Lung (tissue), 11 donors: ENCODE measurements at regions not wholly inside any gene's neighbourhood (a gene's known extent, or its start where the extent isn't known, plus 50 kb on each side); places are given as distances from the start of the nearest gene placed in this dataset.

Experiments used
- ATAC-seq: fragments of 200-7000 bp; cut with Tn5 transposase; one replicate; pipeline ENCODE4 v1.9.1; 2020; ENCODE audit warnings: moderate number of reproducible peaks; ENCODE audit not compliant: insufficient read depth, low FRiP score
- DNase-seq, 3 donors: peaks; one replicate each; pipeline ENCODE4 v3.0.0-alpha.2; 2013 to 2017
- H3K27ac ChIP-seq, 2 donors: one replicate each; pipeline ENCODE4 v1.5.1; 2013; ENCODE audit warnings: mild to moderate bottlenecking in 2 of 2, moderate library complexity in 2 of 2, control low read depth in 1 of 2, inconsistent platforms in 1 of 2, low read depth in 1 of 2, low read length in 1 of 2
- H3K27me3 ChIP-seq, 3 donors: one replicate each; pipeline ENCODE4 v1.5.1; 2013; ENCODE audit warnings: low read length in 2 of 3; ENCODE audit not compliant: control insufficient read depth in 3 of 3, insufficient read depth in 3 of 3
- H3K36me3 ChIP-seq, 4 donors: one replicate each; pipeline ENCODE4 v1.5.1; 2013; ENCODE audit warnings: low read length in 4 of 4, mild to moderate bottlenecking in 1 of 4, moderate library complexity in 1 of 4; ENCODE audit not compliant: control insufficient read depth in 4 of 4, insufficient read depth in 4 of 4
- H3K4me1 ChIP-seq, 5 donors: one replicate each; pipeline ENCODE4 v1.5.1; 2013; ENCODE audit warnings: low read length in 5 of 5, mild to moderate bottlenecking in 2 of 5, moderate library complexity in 1 of 5; ENCODE audit not compliant: control insufficient read depth in 5 of 5, insufficient read depth in 5 of 5
- H3K4me3 ChIP-seq: one replicate; pipeline ENCODE4 v1.5.1; 2013; ENCODE audit warnings: mild to moderate bottlenecking, control low read depth, moderate library complexity
- H3K9ac ChIP-seq, 2 donors: one replicate each; pipeline ENCODE4 v1.5.1; 2013; ENCODE audit warnings: low read length in 2 of 2, control low read depth in 1 of 2; ENCODE audit not compliant: insufficient read depth in 1 of 2
- H3K9me3 ChIP-seq, 4 donors: one replicate each; pipeline ENCODE4 v1.5.1; 2013; ENCODE audit warnings: low read length in 3 of 4, mild to moderate bottlenecking in 1 of 4, moderate library complexity in 1 of 4; ENCODE audit not compliant: control insufficient read depth in 4 of 4, insufficient read depth in 3 of 4
- WGBS, 2 donors: extraction: QIAGEN DNeasy Blood & Tissue Kit; methylation state at CpG; one replicate each; pipeline ENCODE4 v1.1.7; 2013; 5-methylcytosine and 5-hydroxymethylcytosine counted together
- TF ChIP-seq, protein P1 (sequence below): IDR thresholded peaks from 2 replicates; pipeline ENCODE4 v1.5.1; 2012; ENCODE audit warnings: mild to moderate bottlenecking; ENCODE audit errors: control extremely low read depth, extremely low read depth
- donor health status: control.
- donor health status: control.
- donor health status: Bipolar disorder and iron deficiency.
- donor health status: healthy.
- donor health status: DM: yes; HTN: yes; CAD: no.

DNA sequence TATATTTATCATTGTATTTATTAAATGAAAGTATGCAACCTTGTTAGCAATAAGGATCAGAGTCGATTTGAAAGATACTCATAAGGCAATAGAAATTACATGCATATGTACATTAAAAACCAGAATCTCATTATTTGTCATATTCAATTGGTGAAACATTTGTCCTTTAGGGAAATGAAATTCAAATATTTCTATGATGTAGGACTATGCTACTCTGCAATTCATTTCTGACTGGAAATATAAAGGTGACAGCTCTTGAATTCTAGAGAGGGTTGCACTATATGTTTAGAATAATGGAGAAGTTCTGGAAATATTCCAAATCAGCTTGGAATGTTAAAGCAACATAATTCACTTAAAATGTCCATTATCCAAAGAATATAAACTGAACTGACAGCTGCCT lies 1519.8 kb downstream of the ARAP2 start:
- WGBS, 2 donors, result 72 to 79% methylated on average over 1 of the region's 1 CpG
- no peaks in the 10 kb centered on the region for H3K9me3 ChIP-seq
- H3K36me3 ChIP-seq, result no peaks in the 10 kb centered on the region
- DNase-seq (no peak), ATAC-seq (no peak)
- H3K27me3 ChIP-seq, result no peaks in the 10 kb centered on the region
- H3K4me3 ChIP-seq, result no peak overlapping the region
- no peak overlapping the region for H3K9ac ChIP-seq
- TF ChIP-seq, protein P1, sequence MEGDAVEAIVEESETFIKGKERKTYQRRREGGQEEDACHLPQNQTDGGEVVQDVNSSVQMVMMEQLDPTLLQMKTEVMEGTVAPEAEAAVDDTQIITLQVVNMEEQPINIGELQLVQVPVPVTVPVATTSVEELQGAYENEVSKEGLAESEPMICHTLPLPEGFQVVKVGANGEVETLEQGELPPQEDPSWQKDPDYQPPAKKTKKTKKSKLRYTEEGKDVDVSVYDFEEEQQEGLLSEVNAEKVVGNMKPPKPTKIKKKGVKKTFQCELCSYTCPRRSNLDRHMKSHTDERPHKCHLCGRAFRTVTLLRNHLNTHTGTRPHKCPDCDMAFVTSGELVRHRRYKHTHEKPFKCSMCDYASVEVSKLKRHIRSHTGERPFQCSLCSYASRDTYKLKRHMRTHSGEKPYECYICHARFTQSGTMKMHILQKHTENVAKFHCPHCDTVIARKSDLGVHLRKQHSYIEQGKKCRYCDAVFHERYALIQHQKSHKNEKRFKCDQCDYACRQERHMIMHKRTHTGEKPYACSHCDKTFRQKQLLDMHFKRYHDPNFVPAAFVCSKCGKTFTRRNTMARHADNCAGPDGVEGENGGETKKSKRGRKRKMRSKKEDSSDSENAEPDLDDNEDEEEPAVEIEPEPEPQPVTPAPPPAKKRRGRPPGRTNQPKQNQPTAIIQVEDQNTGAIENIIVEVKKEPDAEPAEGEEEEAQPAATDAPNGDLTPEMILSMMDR, result no peak
- H3K27ac ChIP-seq, result no peak overlapping the region
- H3K4me1 ChIP-seq, result peaks cover 0 to 12% (median 0%) of the 10 kb centered on the region in 5 donors

DNA sequence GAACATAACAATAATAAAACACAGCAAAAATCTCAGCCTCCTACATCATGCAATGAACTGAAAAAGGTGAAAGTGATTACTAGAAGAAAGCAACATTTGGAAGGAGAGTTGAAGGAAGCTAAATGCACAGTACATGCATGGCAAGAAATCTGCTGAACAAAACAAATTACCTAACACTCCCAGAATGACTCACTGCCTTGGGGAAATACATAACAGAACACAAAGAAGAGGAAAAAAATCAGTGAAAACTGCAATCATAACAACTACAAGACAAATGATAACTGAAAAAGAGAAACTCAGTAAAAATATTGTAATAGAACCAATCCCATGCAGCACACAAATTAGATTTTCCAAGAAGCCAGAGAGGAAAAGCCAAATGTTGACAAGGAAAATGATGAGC lies 1513.2 kb downstream of the ARAP2 start:
- no peak overlapping the region for H3K27ac ChIP-seq
- H3K4me3 ChIP-seq, result no peak overlapping the region
- H3K27me3 ChIP-seq, result no peaks in the 10 kb centered on the region
- no peak overlapping the region for H3K9ac ChIP-seq
- H3K4me1 ChIP-seq, result no peaks in the 10 kb centered on the region
- no peak for DNase-seq
- no peaks in the 10 kb centered on the region for H3K36me3 ChIP-seq
- no peak for ATAC-seq
- TF ChIP-seq, protein P1, result no peak
- H3K9me3 ChIP-seq, result no peaks in the 10 kb centered on the region

DNA sequence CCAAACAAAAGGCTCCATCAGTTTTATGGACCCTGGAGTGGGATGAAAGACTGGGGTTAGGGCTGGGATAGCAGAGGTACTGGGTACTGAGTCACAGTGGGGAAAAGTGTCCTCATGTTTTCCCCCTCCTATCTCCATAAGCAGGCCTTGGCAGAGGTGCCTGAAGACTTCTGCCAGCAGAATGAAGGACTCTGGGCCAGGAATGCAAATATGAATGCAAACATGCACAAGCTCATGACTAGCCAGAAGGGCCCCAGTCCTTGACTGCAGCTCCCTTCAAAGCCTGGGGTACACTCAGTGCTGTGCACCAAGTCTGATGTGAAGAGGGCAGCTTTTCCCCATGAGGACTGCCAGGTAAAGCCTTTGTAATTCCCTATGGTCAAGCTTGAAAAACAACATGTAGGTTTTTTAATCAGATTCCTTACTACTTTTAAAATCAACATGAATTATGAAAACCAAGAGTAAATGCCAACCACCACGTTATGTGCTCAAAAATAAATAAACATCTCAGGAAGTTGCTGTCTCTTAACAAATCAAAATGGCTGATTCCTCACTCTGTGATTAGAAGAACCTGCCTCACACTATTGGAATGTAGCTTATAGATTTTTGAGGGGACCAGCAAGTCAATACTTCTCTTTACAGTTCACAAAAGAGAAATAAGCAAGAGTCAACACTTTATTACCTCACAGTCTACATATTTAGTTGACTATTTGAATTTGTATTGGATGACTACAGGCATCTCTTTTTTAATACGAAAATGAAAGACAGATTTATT lies 1512.0 kb downstream of the ARAP2 start:
- Histone ChIP-seq H3K36me3 (no peaks in the 10 kb centered on the region), H3K4me1 (no peaks in the 10 kb centered on the region), H3K27me3 (no peaks in the 10 kb centered on the region), H3K4me3 (no peak overlapping the region), H3K27ac (no peak overlapping the region), H3K9ac (no peak overlapping the region), H3K9me3 (no peaks in the 10 kb centered on the region)
- TF ChIP-seq, protein P1, result no peak
- 57 to 71% methylated on average over 2 of the region's 2 CpGs for WGBS, 2 donors
- ATAC-seq (no peak), DNase-seq (no peak)
